ENCODE measurements at regions not wholly inside any gene's neighbourhood (a gene's known extent, or its start where the extent isn't known, plus 50 kb on each side); places are given as distances from the start of the nearest gene placed in this dataset.
A peak's percentile ranks its signal among the peaks of the same experiment; 100 is the strongest.
"Not testable (repeated sequence)": the region's sequence is repeated elsewhere in the genome, so short reads cannot be mapped to it uniquely, and the experiment has no call there.

DNA sequence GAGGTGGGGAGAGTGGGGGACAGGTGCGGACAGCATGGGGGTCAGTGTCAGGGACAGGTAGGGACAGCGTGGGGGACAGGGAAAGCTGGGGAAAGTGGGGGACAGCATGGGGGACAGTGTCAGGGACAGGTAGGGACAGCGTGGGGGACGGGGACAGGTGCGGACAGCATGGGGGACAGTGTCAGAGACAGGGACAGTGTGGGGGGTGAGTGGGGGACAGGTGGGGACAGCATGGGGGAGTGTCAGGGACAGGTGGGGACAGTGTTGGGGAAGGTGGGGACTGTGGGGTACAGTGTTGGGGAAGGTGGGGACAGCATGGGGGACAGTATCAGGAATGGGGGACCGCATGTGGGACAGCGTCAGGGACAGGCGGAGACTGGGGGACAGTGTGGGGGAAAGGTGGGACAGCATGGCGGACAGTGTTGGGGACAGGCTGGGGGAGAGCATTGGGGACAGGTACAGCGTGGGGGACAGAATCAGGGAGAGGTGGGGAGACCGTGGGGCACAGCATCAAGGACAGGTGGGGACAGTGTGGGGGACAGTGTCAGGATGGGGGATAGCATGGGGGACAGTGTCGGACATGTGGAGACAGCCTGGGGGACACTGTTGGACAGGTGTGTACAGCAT is 96.1 kb downstream of the TMEM121 start:
- H3K4me3 Mint-ChIP-seq (ENCODE audit: unreplicated experiment), result no peak overlapping the region
- POLR2A ChIA-PET, result no interaction called here
- Histone ChIP-seq H3K27me3 (replicated peaks; ENCODE audit: control insufficient read depth, insufficient read depth, low read length) (peaks cover 2% of the 10 kb centered on the region), H3K9me3 (no peaks in the 10 kb centered on the region), H3K4me1 (no peaks in the 10 kb centered on the region), H3K36me3 (ENCODE audit: control insufficient read depth, insufficient read depth, low read length) (no peaks in the 10 kb centered on the region), H3K4me3 (ENCODE audit: low read depth, low read length) (no peak overlapping the region)
- H3K27ac Mint-ChIP-seq (ENCODE audit: unreplicated experiment), result no peak overlapping the region
- no TSS peak for BruUV-seq (replicated peaks)
- CTCF ChIA-PET, result no interaction called here
- peaks cover 22% of the 10 kb centered on the region for H3K27me3 Mint-ChIP-seq (ENCODE audit: insufficient read depth, unreplicated experiment)
- TF ChIP-seq CTCF (IDR thresholded peaks at IDR 0.05; ENCODE audit: insufficient read depth in 1 of 2, low read depth in 1 of 2, low read length in 1 of 2, severe bottlenecking in 1 of 2, unreplicated experiment in 1 of 2), result no peak
- intact Hi-C loops (cut with micrococcal nuclease; ENCODE audit: unreplicated experiment), result no loop called here
- peak in 1 of 2 experiments; percentile 32 for DNase-seq
- no peaks in the 10 kb centered on the region for H3K9me3 Mint-ChIP-seq (ENCODE audit: unreplicated experiment)
- H3K4me1 Mint-ChIP-seq (ENCODE audit: low read depth, unreplicated experiment), result no peaks in the 10 kb centered on the region
- H3K36me3 Mint-ChIP-seq (ENCODE audit: insufficient read depth, unreplicated experiment), result peaks cover 2% of the 10 kb centered on the region

DNA sequence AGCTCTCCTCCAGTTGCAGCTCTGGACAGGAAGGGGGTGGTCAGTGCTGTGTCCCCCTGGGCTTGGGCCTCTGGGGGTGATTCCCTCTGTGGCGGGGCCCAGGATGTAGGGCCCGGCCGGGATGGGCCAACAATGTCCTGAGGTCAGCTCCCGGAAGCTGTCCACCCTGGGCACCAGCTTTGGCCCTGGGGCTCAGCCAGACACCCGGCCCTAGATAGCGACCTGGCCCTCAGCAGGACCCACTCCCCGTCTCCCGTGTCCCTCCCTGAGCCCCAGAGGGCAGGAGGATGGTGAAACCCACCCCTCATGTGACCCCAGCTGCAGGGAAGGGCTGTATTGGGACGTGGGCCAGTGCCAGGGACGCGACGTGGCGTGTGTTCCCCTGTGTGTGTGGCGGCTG is 96.8 kb downstream of the TMEM121 start:
- CTCF ChIA-PET, result not testable (repeated sequence)

GRCh38 chr14:105624346-105624745 is 98.0 kb downstream of the TMEM121 start:
- H3K36me3 ChIP-seq (ENCODE audit: control insufficient read depth, insufficient read depth, low read length); POLR2A ChIA-PET; H3K4me1 Mint-ChIP-seq (ENCODE audit: low read depth, unreplicated experiment); intact Hi-C loops (cut with micrococcal nuclease; ENCODE audit: unreplicated experiment); H3K4me1 ChIP-seq; DNase-seq; H3K27me3 ChIP-seq (replicated peaks; ENCODE audit: control insufficient read depth, insufficient read depth, low read length); BruUV-seq (replicated peaks); H3K27ac Mint-ChIP-seq (ENCODE audit: unreplicated experiment); H3K9me3 Mint-ChIP-seq (ENCODE audit: unreplicated experiment); H3K9me3 ChIP-seq; H3K4me3 ChIP-seq (ENCODE audit: low read depth, low read length); CTCF ChIA-PET; H3K4me3 Mint-ChIP-seq (ENCODE audit: unreplicated experiment); H3K36me3 Mint-ChIP-seq (ENCODE audit: insufficient read depth, unreplicated experiment): not testable (repeated sequence)
- peaks cover 28% of the 10 kb centered on the region for H3K27me3 Mint-ChIP-seq (ENCODE audit: insufficient read depth, unreplicated experiment)

More for the DNA sequence above, 96.8 kb downstream of the TMEM121 start:
- H3K27me3 ChIP-seq (replicated peaks; ENCODE audit: control insufficient read depth, insufficient read depth, low read length); H3K9me3 ChIP-seq; DNase-seq; H3K36me3 ChIP-seq (ENCODE audit: control insufficient read depth, insufficient read depth, low read length); H3K36me3 Mint-ChIP-seq (ENCODE audit: insufficient read depth, unreplicated experiment); H3K4me3 Mint-ChIP-seq (ENCODE audit: unreplicated experiment); intact Hi-C loops (cut with micrococcal nuclease; ENCODE audit: unreplicated experiment); BruUV-seq (replicated peaks); H3K27ac Mint-ChIP-seq (ENCODE audit: unreplicated experiment); H3K4me1 ChIP-seq; H3K9me3 Mint-ChIP-seq (ENCODE audit: unreplicated experiment); H3K4me3 ChIP-seq (ENCODE audit: low read depth, low read length); POLR2A ChIA-PET; H3K4me1 Mint-ChIP-seq (ENCODE audit: low read depth, unreplicated experiment): not testable (repeated sequence)
- peaks cover 24% of the 10 kb centered on the region for H3K27me3 Mint-ChIP-seq (ENCODE audit: insufficient read depth, unreplicated experiment)

DNA sequence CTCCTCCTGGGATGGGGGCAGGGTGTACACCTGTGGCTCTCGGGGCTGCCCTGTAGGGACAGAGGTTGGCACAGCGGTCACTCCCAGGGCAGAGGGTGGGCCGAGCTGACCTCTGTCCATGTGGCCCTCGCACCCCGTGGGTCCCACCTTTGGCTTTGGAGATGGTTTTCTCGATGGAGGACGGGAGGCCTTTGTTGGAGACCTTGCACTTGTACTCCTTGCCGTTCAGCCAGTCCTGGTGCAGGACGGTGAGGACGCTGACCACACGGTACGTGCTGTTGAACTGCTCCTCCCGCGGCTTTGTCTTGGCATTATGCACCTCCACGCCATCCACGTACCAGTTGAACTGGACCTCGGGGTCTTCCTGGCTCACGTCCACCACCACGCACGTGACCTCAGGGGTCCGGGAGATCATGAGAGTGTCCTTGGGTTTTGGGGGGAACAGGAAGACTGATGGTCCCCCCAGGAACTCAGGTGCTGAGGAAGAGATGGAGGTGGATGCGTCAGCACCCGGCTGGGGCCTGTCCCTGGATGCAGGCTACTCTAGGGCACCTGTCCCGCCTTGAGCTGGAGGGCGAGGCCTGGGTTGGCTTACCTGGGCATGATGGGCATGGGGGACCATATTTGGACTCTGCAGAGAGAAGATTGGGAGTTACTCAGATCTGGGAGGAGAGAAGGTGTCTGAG is 98.5 kb downstream of the TMEM121 start:
- CTCF ChIA-PET; intact Hi-C loops (cut with micrococcal nuclease; ENCODE audit: unreplicated experiment); H3K36me3 Mint-ChIP-seq (ENCODE audit: insufficient read depth, unreplicated experiment); POLR2A ChIA-PET; H3K4me1 Mint-ChIP-seq (ENCODE audit: low read depth, unreplicated experiment); H3K9me3 Mint-ChIP-seq (ENCODE audit: unreplicated experiment); H3K9me3 ChIP-seq; H3K27me3 ChIP-seq (replicated peaks; ENCODE audit: control insufficient read depth, insufficient read depth, low read length); H3K36me3 ChIP-seq (ENCODE audit: control insufficient read depth, insufficient read depth, low read length); H3K4me1 ChIP-seq; H3K4me3 Mint-ChIP-seq (ENCODE audit: unreplicated experiment); H3K4me3 ChIP-seq (ENCODE audit: low read depth, low read length); H3K27ac Mint-ChIP-seq (ENCODE audit: unreplicated experiment); BruUV-seq (replicated peaks): not testable (repeated sequence)
- peak in 1 of 2 experiments; percentile 32 for DNase-seq
- H3K27me3 Mint-ChIP-seq (ENCODE audit: insufficient read depth, unreplicated experiment), result peaks cover 27% of the 10 kb centered on the region

- H3K27me3 ChIP-seq (replicated peaks; ENCODE audit: control insufficient read depth, insufficient read depth, low read length); intact Hi-C loops (cut with micrococcal nuclease; ENCODE audit: unreplicated experiment); POLR2A ChIA-PET; H3K27ac Mint-ChIP-seq (ENCODE audit: unreplicated experiment); H3K4me3 ChIP-seq (ENCODE audit: low read depth, low read length); H3K36me3 ChIP-seq (ENCODE audit: control insufficient read depth, insufficient read depth, low read length); DNase-seq; H3K9me3 Mint-ChIP-seq (ENCODE audit: unreplicated experiment); H3K36me3 Mint-ChIP-seq (ENCODE audit: insufficient read depth, unreplicated experiment); H3K4me3 Mint-ChIP-seq (ENCODE audit: unreplicated experiment); H3K9me3 ChIP-seq; BruUV-seq (replicated peaks); H3K4me1 ChIP-seq; H3K4me1 Mint-ChIP-seq (ENCODE audit: low read depth, unreplicated experiment); CTCF ChIA-PET: not testable (repeated sequence)
- H3K27me3 Mint-ChIP-seq (ENCODE audit: insufficient read depth, unreplicated experiment), result peaks cover 27% of the 10 kb centered on the region
Measured at GRCh38 chr14:105625448-105625847, 99.1 kb downstream of the TMEM121 start.

GRCh38 chr14:105626111-105626510 is 99.7 kb downstream of the TMEM121 start:
- CTCF ChIA-PET; H3K4me1 Mint-ChIP-seq (ENCODE audit: low read depth, unreplicated experiment); DNase-seq; H3K4me3 ChIP-seq (ENCODE audit: low read depth, low read length); H3K9me3 ChIP-seq; H3K27me3 ChIP-seq (replicated peaks; ENCODE audit: control insufficient read depth, insufficient read depth, low read length); H3K36me3 Mint-ChIP-seq (ENCODE audit: insufficient read depth, unreplicated experiment); H3K36me3 ChIP-seq (ENCODE audit: control insufficient read depth, insufficient read depth, low read length); BruUV-seq (replicated peaks); intact Hi-C loops (cut with micrococcal nuclease; ENCODE audit: unreplicated experiment); H3K4me1 ChIP-seq; H3K27ac Mint-ChIP-seq (ENCODE audit: unreplicated experiment); H3K4me3 Mint-ChIP-seq (ENCODE audit: unreplicated experiment); H3K9me3 Mint-ChIP-seq (ENCODE audit: unreplicated experiment); POLR2A ChIA-PET: not testable (repeated sequence)
- peaks cover 27% of the 10 kb centered on the region for H3K27me3 Mint-ChIP-seq (ENCODE audit: insufficient read depth, unreplicated experiment)
